GM21619 (cell line): ENCODE measurements at regions not wholly inside any gene's neighbourhood (a gene's known extent, or its start where the extent isn't known, plus 50 kb on each side); places are given as distances from the start of the nearest gene placed in this dataset.
"Not testable (repeated sequence)": the region's sequence is repeated elsewhere in the genome, so short reads cannot be mapped to it uniquely, and the experiment has no call there.

Experiments
- ATAC-seq: cut with Tn5 transposase; IDR thresholded peaks from one replicate; pipeline ENCODE4 v1.9.1; 2021; ENCODE audit not compliant: unreplicated experiment

DNA sequence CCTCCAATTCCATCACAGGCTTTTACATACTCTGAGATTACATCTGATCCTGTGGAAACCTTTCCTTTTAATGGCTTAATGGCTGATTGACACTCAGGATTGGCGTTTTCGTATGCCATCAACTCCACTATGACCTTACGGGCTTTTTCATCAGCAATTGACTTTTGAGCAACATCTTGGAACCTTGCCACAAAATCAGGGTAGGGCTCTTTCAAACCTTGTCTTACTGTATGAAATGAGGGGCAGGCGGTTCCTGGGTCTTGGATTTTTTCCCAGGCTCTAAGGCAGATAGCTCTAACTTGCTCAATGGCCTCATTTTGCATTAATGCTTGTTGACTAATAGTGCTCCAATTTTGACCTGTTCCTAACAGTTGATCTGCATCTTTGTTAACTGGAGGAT is 250.9 kb upstream of the PRKCQ start:
- ATAC-seq = not testable (repeated sequence)

DNA sequence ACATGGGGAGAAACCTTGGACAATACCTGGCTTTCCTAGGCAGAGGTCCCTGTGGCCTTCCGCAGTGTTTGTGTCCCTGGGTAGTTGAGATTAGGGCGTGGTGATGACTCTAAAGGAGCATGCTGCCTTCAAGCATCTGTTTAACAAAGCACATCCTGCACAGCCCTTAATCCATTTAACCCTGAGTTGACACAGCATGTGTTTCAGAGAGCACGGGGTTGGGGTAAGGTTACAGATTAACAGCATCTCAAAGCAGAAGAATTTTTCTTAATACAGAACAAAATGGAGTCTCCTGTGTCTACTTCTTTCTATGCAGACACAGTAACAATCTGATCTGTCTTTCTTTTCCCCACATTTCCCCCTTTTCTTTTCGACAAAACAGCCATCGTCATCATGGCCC is 244.7 kb upstream of the PRKCQ start:
- not testable (repeated sequence) for ATAC-seq

DNA sequence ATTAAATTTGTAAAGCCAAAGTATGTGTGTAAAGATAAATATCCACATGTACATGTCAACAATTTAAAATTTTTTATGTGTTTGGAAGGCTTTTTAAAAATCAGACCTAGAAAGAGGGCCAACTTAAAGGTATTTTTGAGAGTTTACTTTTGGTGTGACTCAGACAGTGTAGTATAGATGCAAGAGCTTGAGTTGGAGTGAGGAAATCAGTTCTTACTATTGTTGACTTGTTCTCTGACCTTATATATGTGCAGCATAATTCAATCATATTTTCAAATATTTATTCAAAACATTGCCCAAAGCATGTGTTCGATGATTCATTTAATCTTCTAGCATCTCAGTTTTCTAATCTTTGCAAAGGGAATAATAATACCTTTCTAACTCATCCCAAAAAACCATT is 243.7 kb upstream of the PRKCQ start:
- ATAC-seq = no peak

DNA sequence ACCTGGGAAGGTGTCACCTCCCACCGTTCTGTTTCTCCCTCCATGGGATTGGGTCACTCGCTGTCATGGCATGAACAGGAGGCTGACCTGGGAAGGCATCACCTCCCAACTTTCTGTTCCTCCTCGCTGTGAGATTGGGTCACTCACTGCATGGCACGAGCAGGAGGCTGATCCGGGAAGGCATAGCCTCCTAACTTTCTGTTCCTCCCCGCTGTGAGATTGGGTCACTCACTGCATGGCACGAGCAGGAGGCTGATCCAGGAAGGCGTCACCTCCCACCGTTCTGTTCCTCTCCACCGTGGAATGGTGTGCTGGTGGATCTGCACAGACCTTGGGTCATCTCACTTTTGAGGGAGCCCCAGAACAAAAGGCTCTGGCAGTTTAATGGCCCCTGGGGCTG is 239.2 kb upstream of the PRKCQ start:
- no peak for ATAC-seq

DNA sequence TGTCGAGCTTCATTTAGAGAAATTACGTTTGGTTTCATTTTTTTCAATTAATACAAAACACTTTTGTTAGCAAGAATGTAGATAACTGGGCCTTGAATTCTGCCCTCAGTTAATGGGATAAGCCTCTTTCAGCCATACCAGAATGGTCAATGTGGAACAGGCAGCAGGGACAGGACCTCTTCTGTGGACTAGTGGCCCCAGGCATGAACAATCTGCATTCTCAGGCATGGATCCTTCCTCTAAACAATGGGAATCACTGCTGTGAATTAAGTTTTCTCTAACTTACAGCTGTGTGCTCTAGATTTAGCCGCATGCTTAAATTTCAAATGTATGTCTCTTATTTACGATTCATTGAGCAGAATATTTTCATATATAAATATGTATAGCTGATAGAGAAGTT is 237.7 kb upstream of the PRKCQ start:
- ATAC-seq = no peak

DNA sequence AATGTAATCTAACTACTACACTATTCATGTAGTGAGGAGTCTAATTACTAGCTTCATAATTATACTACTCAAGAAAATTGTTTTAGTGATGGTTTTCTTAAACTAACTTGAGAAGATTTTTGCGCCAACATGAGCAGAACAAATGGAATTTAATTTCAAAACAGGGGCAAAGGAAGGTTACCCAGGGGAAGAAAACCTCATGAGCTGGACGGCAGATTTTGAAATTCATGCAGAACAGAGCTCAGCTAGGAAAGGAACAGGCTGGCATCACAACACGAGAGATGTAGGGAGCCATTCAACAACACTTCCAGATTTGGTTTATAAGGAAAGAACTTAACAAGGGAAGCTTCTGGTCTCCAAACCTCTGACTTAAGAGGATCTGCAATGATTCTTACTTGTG is 235.3 kb upstream of the PRKCQ start:
- no peak for ATAC-seq

DNA sequence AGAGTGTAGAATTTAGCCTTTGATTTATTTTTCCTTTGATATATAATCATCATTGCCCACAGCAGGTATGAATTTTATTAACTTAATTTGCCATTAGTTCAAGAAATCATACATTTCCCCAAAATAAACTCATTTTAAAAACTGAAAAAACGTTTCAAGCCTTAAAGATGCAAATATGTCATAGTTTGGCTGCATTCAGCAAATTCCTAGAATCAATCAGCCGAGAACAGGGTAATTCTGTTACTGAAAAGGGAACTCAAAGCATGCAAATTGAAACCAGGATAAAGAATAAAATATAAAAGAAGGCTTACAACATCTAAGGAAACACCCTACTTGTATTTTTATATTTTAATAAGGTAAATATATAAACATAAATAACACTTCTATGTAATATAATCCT is 233.8 kb upstream of the PRKCQ start:
- no peak for ATAC-seq

DNA sequence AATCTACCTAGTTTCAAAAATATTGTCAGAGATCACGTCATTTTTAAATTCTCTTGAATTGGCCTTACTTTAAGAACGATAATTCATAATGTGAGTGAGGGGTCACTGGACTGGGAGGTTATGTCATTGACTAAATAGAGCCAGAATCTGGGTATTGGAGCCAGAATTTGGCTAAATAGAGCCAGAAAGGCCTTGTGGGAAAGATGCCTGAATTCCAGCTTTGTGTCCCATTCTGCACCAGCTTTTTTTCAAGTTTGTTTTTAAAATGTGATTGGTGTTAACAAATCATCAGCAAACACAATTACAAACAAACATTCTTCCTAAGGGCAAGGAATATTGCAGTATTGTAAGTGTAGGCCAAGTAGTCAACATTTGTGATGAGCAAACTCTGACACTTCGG is 233.2 kb upstream of the PRKCQ start:
- ATAC-seq = no peak

DNA sequence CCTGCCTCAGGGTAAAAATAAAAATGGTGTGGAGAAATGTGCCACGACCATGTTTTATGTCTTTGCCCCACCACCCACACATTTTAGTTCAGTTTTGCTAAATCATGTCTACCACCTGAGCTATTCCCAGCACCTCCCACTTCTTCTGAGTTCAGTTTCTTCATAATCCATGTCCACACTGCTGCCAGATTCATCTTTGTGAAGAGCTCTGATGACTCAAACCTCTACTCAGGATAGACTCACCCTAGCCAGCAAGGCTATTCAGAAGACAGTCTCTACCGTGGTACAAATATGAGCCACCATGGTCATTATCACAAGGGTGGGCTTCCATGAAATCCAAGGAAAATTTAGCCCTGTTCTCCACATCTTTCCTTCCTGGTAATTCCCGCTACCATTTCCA is 231.1 kb upstream of the PRKCQ start:
- ATAC-seq = no peak

DNA sequence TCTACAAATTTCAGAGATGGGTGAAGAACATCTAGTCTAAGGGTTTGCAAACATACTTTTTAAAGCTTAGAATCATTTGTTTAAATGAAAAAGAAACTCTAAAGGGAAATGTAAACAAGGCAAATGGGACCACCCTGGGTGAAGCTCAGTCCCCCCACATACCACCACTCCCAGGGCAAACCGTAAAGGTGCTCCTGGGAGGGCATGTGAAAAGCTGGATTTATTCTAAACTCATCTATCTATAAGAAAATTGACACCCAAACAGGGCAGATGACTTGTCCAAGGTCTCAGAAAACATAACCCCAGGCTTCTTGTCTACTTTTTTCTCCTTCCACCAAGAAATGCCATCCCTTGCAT is 223.3 kb upstream of the PRKCQ start:
- ATAC-seq = no peak

DNA sequence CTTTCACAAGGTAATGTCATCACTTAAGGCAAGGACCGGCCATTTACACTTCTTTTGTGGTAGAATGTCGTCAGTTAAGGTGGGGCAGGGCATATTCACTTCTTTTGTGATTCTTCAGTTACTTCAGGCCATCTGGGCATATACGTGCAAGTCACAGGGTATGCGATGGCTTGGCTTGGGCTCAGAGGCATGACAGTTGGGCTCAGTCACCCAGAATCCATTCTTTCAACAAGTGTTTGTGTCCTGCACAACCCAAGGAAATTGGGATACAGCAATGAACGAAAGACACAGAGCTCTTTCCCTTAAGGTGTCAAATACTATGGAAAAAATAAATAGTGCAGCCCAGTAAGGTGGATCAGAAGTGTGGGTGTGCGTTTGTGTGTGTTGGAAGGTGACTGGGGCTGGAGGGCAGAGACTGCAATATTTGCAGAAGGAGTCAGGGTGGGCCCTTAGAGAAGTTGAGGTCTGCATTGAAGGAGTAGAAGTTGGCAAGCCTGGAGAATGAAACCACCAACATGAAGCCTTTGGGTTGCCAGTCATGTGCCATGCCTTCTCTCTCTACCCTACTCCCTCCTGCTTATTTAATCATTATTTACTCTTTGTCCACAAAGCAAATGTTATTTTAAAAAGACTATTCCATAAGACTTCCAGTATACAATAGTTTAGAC is 222.8 kb upstream of the PRKCQ start:
- ATAC-seq = no peak

DNA sequence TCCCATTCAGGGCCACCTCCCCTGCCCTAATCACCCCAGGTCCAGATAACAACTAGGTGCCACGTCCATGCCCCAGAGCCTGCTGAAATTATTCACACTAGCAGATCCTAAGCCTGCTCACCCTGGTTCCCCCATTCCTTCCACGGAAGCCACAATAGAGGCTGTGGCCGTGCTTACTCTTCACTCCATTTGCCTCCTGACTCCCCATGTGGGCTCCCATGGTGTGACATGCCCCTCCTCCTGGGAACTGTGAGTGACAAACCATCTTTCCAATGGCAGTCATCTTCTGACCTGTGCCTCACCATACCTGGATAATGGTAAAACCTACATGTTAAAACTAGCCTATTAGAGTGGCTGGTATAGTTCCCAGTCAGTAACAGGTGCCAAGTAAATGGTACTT is 216.2 kb upstream of the PRKCQ start:
- ATAC-seq = no peak

DNA sequence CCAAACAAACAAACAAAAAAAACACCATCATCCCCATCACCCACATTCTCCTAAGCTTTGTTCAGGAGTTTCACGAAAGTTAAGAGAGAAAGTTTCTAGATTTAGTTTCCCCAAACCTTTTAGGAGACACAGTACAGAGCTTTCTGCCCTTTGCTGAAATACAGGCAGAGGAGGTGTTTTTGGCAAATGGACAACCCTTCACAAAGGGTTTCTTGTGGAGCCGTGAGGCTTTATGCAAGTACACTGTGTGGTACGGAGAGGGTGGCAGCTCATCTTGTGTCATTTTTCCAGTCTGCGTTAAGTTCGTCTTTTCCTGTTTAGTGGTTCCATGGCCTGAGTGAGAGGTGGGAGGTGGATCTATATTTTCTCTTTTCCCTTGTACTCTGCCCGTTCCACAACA is 215.5 kb upstream of the PRKCQ start:
- ATAC-seq = no peak

DNA sequence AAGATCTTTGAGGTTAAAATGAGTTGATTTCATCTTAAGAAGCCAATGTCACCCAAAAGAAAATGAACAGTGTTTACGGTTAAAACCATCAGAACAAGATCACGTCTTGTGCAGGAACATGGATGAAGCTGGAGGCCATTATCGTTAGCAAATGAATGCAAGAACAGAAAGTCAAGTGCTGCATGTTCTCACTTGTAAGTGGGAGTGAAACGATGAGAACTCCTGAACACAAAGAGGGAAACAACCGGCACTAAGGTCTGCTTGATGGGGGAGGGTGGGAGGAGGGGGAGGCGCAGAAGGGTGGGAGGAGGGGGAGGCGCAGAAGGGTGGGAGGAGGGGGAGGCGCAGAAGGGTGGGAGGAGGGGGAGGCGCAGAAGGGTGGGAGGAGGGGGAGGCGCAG is 214.8 kb upstream of the PRKCQ start:
- ATAC-seq = not testable (repeated sequence)

DNA sequence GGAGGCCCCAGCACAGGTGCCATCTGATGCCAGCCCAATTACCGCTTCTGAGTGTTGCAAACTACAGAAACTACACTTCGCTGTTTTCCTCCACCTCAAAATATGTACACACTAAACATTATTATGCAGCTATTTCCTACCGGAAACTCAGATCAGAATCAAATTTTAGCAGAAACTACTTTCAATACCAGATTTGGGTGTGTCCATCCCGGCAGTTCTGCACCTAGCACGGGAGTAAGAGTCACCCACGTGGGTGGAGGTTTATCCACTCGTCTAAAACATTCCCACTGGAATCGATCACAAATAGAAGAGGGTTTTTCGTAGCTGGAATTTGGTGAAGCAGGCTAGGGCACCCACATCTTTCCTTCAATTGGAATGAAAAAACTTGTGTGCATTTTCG is 214.4 kb upstream of the PRKCQ start:
- ATAC-seq = no peak

DNA sequence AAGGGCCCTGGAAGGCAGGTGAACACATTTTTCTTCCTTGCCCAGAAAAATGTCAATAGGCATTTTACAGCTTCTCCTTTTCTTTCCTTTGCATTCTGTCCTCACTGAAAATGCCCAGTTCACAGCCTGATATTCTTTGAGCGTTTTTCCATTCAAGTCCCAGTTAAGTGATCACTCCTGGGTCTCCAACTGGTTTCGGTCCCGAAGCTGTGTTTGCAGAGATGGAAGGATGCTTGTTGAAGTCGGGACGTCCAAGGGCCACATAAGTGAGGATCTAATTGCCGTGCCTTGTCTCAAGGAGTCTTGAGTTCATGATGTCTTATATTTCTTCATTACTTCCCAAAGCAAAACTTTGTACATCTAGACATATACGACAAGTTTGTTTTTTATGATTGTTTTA is 208.7 kb upstream of the PRKCQ start:
- ATAC-seq = no peak

DNA sequence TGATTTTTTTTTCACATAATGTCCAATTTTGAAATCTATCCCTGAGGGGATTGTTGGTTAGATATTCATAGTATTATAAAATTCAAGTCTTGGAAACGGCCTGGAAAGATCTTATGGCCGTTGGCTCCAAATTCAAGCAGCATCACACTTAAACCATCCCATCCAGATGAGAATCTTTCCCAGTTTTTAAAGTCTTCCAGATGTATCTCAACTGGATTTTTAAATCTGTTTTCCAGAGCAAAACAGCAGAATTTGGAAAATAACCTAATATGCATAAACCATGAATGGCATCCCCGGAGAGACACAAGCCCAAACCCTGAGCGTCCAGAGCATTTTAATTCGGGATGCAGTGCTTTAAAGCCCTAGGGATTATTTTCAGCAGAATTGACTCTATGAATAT is 208.2 kb upstream of the PRKCQ start:
- no peak for ATAC-seq

DNA sequence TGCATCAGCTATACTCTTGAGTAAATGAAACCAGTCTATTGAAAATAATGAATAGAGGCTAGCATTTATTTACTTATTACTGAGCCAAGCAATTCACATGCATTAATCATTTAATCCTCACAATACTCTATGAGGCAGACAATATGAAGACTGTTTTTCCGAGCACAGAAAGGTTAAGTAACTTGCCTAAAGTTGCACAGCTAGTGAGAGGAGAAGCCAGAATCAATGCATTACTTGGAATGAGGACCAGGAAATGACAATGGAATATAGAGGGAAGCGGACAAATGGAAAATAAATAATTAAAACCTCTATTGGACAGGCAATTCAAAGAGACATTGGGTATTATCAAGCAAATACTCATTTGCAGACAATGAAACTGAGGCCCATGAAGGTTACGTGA is 207.6 kb upstream of the PRKCQ start:
- no peak for ATAC-seq

DNA sequence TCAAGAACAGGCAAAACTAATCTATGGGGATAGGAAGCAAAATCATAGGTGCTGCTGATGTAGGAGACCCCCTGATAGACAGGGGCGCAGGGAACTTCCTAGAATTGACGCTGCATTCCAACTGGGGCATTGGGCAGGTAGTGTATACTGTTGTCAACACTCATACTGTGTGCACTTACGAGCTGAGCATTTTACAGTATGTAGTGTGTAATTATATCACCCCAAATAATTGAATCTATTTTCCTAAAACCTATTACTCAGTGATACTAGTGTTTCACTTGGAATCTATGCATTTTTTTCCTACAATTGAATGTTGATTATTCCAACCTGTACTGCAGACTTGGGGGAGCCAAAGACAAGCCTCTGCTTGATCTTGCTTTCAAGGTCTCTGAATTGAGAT is 207.0 kb upstream of the PRKCQ start:
- ATAC-seq = no peak

DNA sequence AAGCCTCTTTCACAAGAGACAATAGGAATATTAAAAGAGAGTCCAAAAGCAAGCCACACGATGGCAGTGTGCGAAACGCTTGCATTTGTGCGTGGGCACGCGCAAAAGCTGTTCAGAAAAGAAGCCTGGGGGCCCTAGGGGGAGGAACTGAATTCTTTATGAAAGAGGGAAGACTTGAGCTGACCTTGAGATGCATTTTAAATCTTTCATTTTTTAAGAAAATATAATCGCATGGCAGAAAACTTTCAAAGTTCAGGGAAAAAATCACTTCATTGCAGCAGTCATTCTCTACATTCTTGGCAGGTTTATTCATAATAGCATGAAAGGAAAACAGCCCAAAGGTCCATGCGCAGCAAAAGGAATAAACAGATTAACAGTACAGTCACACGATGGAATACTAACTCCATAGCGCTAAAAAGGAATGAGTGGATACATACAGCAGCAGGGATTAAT is 206.5 kb upstream of the PRKCQ start:
- no peak for ATAC-seq

DNA sequence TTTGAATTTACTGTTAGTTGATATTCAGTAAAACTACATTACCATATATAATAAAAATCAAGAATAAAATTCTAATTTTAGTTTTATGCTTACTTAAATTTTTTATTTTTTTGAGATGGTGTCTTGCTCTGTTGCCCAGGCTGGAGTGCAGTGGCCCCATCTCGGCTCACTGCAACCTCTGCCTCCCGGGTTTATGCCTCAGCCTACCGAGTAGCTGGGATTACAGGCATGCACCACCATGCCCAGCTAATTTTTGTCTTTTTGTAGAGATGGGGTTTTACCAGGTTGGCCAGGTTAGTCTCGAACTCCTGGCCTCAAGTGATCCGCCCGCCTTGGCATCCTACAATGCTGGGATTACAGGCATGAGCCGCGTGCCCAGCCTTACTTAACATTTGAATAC is 204.4 kb upstream of the PRKCQ start:
- not testable (repeated sequence) for ATAC-seq

DNA sequence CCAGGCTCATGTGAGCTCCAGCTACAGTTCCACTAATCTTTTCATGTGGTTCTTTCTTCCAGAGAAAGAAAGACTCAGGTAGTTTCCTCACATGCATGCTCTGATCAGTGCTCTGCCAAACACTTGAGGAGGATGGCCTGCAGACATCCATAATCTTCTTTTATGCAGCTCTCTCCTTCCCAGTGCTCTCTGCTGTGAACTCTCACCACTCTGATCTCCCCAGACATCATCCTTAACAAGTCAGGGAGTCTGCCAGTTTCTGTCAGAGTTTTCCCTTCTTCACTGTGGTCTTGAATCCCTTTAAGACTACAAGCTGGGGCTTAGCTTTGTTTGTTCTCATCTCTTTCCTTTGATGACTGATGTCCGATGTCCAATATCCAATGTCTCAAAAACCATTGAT is 203.4 kb upstream of the PRKCQ start:
- no peak for ATAC-seq

DNA sequence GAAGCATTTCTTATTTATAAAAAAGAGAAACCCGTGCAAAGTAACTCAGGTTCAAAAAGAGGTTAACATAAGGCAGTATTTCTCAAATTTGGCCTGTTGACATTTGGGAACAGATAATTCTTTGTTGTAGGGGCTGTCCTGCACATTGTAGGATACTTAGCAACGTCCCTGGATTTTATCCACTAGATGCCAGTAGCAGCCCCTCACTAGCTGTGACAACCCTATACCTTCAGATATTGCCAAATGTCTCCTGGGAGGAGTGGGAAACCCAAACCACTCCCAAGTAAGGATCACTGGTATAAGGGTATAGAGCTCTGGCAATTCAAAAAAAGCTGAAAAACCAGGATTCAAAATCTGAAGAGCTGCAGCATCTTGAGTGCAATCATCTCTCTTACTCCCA is 202.3 kb upstream of the PRKCQ start:
- ATAC-seq = no peak
